Small intestine (tissue), 7 donors: ENCODE measurements at regions not wholly inside any gene's neighbourhood (a gene's known extent, or its start where the extent isn't known, plus 50 kb on each side); places are given as distances from the start of the nearest gene placed in this dataset.

ENCODE experiments used
- DNase-seq, 2 donors: peaks; one replicate each; pipeline versions ENCODE4 v3.0.0 to v3.0.0-alpha.2; 2013
- FAIRE-seq: peaks from 2 replicates; lab custom pipeline; 2012; peaks lifted over from hg19 to GRCh38; lab: Jason Lieb, UNC
- H3K27ac ChIP-seq, 3 donors: one replicate each; pipeline ENCODE4 v1.5.1; 2013; ENCODE audit warnings: low read length in 2 of 3, mild to moderate bottlenecking in 2 of 3, control low read depth in 1 of 3, inconsistent platforms in 1 of 3, low read depth in 1 of 3, moderate library complexity in 1 of 3
- H3K27me3 ChIP-seq, 3 donors: one replicate each; pipeline ENCODE4 v1.6.1; 2013; ENCODE audit warnings: low read length in 3 of 3, inconsistent platforms in 1 of 3; ENCODE audit not compliant: control insufficient read depth in 3 of 3, insufficient read depth in 3 of 3
- H3K36me3 ChIP-seq, 3 donors: one replicate each; pipeline ENCODE4 v1.6.1; 2013; ENCODE audit warnings: low read length in 3 of 3, inconsistent platforms in 1 of 3, low read depth in 1 of 3, mild to moderate bottlenecking in 1 of 3, moderate library complexity in 1 of 3; ENCODE audit not compliant: control insufficient read depth in 3 of 3, insufficient read depth in 2 of 3
- H3K4me1 ChIP-seq, 3 donors: one replicate each; pipeline ENCODE4 v1.6.1; 2013; ENCODE audit warnings: low read length in 2 of 3, inconsistent platforms in 1 of 3, low read depth in 1 of 3, mild to moderate bottlenecking in 1 of 3, moderate library complexity in 1 of 3; ENCODE audit not compliant: control insufficient read depth in 3 of 3, insufficient read depth in 2 of 3
- H3K4me3 ChIP-seq, 3 donors: one replicate each; pipeline ENCODE4 v1.5.1; 2013; ENCODE audit warnings: low read length in 3 of 3, control low read depth in 1 of 3, inconsistent platforms in 1 of 3, low read depth in 1 of 3, mild to moderate bottlenecking in 1 of 3, moderate library complexity in 1 of 3
- H3K9me3 ChIP-seq, 2 donors: one replicate each; pipeline ENCODE4 v1.6.1; 2013; ENCODE audit warnings: low read depth in 1 of 2, low read length in 1 of 2; ENCODE audit not compliant: control insufficient read depth in 2 of 2, insufficient read depth in 1 of 2
- whole genome bisulfite sequencing, 3 donors: extraction: QIAGEN DNeasy Blood & Tissue Kit; methylation state at CpG; one replicate each; pipeline ENCODE4 v1.1.7; 2013; 5-methylcytosine and 5-hydroxymethylcytosine counted together
- donor health status: healthy with polysubstance abuse.
- donor health status: control.
- donor health status: control.
- donor health status: Bipolar disorder and iron deficiency.
- donor health status: healthy.

DNA sequence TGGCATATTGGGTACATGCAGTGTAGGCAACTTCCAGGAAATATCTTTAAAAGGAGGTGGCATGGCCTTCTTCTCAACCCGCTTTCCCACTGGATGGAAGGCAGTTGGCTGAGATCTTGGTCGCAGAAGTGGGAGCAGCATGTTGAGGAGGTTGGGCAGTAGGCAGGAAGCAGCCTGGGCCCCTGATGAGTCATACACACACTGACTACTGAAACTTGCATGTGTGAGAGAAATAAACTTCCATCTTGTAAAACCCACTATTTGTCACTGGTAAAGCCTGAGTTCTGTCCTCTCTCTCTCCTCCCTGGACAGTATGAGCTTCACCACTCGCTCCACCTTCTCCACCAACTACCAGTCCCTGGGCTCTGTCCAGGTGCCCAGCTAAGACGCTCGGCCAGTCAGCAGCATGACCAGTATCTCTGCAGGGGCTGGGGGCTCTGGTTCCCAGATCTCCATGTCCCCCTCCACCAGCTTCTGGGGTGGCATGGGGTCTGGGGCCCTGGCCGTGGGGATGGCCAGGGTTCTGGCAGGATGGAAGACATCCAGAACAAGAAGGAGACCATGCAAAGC lies 233.8 kb upstream of the SPRED2 start:
- WGBS, 3 donors = 80 to 86% (median 82%) methylated on average over 6 of the region's 6 CpGs
- FAIRE-seq = no peak
- H3K27me3 ChIP-seq = peaks cover 0 to 3% (median 0%) of the 10 kb centered on the region in 3 donors

GRCh38 chr2:65664931-65665330 lies 232.5 kb upstream of the SPRED2 start:
- H3K4me1 ChIP-seq = peaks cover 0 to 3% (median 0%) of the 10 kb centered on the region in 3 donors
- DNase-seq (no peak), FAIRE-seq (no peak)
- H3K27me3 ChIP-seq = peaks cover 0 to 3% (median 0%) of the 10 kb centered on the region in 3 donors
- no peaks in the 10 kb centered on the region for H3K36me3 ChIP-seq
- WGBS, 3 donors = 90 to 94% (median 92%) methylated on average over 2 of the region's 2 CpGs
- H3K9me3 ChIP-seq = peaks cover 0 to 19% of the 10 kb centered on the region in 2 donors
- H3K4me3 ChIP-seq = no peak overlapping the region
- no peak overlapping the region for H3K27ac ChIP-seq

More for the DNA sequence above, 233.8 kb upstream of the SPRED2 start:
- Histone ChIP-seq H3K27ac (no peak overlapping the region), H3K4me3 (no peak overlapping the region), H3K9me3 (peaks cover 0 to 19% of the 10 kb centered on the region in 2 donors), H3K4me1 (peaks cover 0 to 3% (median 0%) of the 10 kb centered on the region in 3 donors), H3K36me3 (no peaks in the 10 kb centered on the region)
- no peak for DNase-seq

DNA sequence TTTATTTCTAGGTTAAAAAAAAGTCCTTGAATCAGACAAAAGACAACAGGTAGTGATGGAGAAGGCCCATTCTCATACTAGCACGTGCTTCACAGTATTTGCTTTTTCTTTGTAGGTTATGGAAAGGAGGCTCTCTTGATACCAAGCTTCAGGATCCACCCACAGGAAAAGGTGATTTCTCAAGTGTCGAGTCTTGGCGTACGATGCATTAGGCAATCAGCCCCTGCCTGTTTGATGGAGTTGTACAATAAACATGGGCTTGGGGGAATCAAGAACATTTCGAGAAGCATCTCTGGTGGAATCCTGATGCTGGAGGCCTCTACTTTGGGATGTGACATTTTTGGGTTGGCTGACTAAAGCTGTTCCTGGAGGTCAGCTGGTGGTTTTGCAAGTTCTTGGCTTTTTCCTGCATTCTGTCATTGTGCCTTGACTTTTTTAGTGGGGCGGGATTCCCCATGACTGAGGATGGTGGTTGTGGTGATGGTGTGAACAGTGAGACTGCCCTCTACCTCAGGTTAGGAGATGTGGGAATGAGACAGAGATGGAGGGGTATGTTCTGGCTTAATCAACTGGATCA lies 231.5 kb upstream of the SPRED2 start:
- WGBS, 3 donors = 68 to 80% (median 72%) methylated on average over 6 of the region's 6 CpGs
- H3K9me3 ChIP-seq = peaks cover 0 to 15% of the 10 kb centered on the region in 2 donors
- H3K36me3 ChIP-seq = no peaks in the 10 kb centered on the region
- FAIRE-seq (no peak), DNase-seq (no peak)
- H3K27me3 ChIP-seq = peaks cover 0 to 3% (median 0%) of the 10 kb centered on the region in 3 donors
- peaks cover 0 to 3% (median 0%) of the 10 kb centered on the region in 3 donors for H3K4me1 ChIP-seq
- H3K4me3 ChIP-seq = no peak overlapping the region
- H3K27ac ChIP-seq = no peak overlapping the region

DNA sequence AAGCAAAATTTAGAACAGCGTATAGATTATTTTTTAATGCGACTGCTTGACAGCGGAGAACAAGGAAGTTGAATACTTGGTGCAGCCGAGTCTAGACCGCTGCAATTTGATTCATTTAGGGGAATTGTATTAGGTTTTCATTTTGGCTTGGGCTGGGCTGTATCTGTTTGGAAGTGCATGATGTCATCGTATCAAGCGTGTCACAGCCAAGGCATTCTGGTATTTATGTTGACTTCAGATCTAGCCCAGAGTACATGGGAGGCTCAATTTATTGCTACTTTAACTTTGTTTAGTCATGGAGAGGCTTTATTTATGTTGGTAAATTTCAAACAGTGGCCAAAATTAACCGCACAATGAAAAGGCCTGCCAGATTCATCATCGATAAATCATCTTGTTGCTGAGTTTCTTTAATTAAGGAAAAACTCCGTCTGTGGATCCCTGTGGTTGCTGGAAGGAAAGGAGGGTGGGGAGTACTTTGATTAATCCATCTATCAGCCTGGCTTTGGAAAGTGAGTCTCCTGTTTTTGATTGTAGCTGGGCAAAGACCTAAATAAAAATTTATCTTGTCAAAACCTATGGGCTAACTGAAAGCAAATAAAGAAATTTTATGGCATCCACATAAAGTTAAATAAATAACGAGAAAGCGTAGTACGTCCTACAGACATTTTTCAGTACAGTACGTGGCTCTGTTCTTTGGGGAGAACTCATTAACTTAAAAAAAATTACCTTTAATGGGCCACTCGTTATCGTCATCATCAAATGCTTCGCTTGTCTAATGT lies 230.4 kb upstream of the SPRED2 start:
- no peaks in the 10 kb centered on the region for H3K36me3 ChIP-seq
- H3K27me3 ChIP-seq = peaks cover 0 to 13% (median 0%) of the 10 kb centered on the region in 3 donors
- H3K27ac ChIP-seq = peak overlapping the region in 1 of 3 donors; percentile 22
- 61 to 67% (median 62%) methylated on average over 17 of the region's 17 CpGs for WGBS, 3 donors
- H3K4me3 ChIP-seq = no peak overlapping the region
- H3K9me3 ChIP-seq = peaks cover 0 to 6% of the 10 kb centered on the region in 2 donors
- peak in 1 of 2 donors; percentile 30 for DNase-seq
- peaks cover 0 to 3% (median 0%) of the 10 kb centered on the region in 3 donors for H3K4me1 ChIP-seq
- no peak for FAIRE-seq

GRCh38 chr2:65661980-65662653 lies 229.7 kb upstream of the SPRED2 start:
- no peak for FAIRE-seq
- 21 to 52% (median 50%) methylated on average over 8 of the region's 8 CpGs for WGBS, 3 donors

GRCh38 chr2:65660340-65660739 lies 227.9 kb upstream of the SPRED2 start:
- H3K27ac ChIP-seq = no peak overlapping the region
- H3K27me3 ChIP-seq = peaks cover 0 to 14% (median 0%) of the 10 kb centered on the region in 3 donors
- whole genome bisulfite sequencing, 3 donors = 9 to 36% (median 27%) methylated on average over 6 of the region's 6 CpGs
- FAIRE-seq (no peak), DNase-seq (no peak)
- no peak overlapping the region for H3K4me3 ChIP-seq
- no peaks in the 10 kb centered on the region for H3K9me3 ChIP-seq
- no peaks in the 10 kb centered on the region for H3K36me3 ChIP-seq
- peaks cover 0 to 3% (median 0%) of the 10 kb centered on the region in 3 donors for H3K4me1 ChIP-seq

More at GRCh38 chr2:65661980-65662653, 229.7 kb upstream of the SPRED2 start:
- peaks cover 0 to 1% of the 10 kb centered on the region in 2 donors for H3K9me3 ChIP-seq
- DNase-seq = no peak
- peaks cover 0 to 3% (median 0%) of the 10 kb centered on the region in 3 donors for H3K4me1 ChIP-seq
- H3K27me3 ChIP-seq = peaks cover 0 to 14% (median 0%) of the 10 kb centered on the region in 3 donors
- no peak overlapping the region for H3K4me3 ChIP-seq
- no peaks in the 10 kb centered on the region for H3K36me3 ChIP-seq
- H3K27ac ChIP-seq = peak overlapping the region in 1 of 3 donors; percentile 27

GRCh38 chr2:65658881-65659280 lies 226.5 kb upstream of the SPRED2 start:
- no peak overlapping the region for H3K4me3 ChIP-seq
- H3K4me1 ChIP-seq = peaks cover 0 to 3% (median 0%) of the 10 kb centered on the region in 3 donors
- WGBS, 3 donors = 73 to 87% (median 79%) methylated on average over 2 of the region's 2 CpGs
- peaks cover 0 to 14% (median 0%) of the 10 kb centered on the region in 3 donors for H3K27me3 ChIP-seq
- H3K36me3 ChIP-seq = no peaks in the 10 kb centered on the region
- no peak for FAIRE-seq
- DNase-seq = no peak
- H3K27ac ChIP-seq = no peak overlapping the region
- H3K9me3 ChIP-seq = no peaks in the 10 kb centered on the region

DNA sequence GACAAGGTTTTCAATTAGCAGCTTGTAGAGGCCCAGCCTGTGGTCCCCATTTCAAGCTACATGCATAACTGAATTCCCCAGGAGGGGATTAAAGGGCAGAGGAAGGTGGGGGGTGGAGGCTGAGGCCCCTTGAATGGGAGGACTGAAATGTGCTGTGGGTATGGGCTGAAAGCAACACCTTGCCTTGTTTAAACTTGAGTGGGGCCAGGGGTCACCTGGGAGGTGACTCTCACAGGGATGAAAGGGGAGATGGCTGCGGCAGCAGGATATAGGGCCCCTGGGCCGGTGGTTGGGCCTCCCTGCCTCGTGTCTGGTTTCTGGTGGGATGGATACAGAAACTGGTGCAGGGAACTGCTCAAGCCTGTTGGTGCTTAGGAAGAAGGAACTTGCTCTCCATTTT lies 225.9 kb upstream of the SPRED2 start:
- Histone ChIP-seq H3K4me3 (no peak overlapping the region), H3K27ac (no peak overlapping the region), H3K9me3 (no peaks in the 10 kb centered on the region), H3K27me3 (peaks cover 0 to 14% (median 0%) of the 10 kb centered on the region in 3 donors), H3K36me3 (no peaks in the 10 kb centered on the region), H3K4me1 (peaks cover 0 to 3% (median 0%) of the 10 kb centered on the region in 3 donors)
- DNase-seq (no peak), FAIRE-seq (no peak)
- WGBS, 3 donors = 62 to 78% (median 67%) methylated on average over 3 of the region's 3 CpGs
